HAP-1 (cell line): ENCODE measurements at regions not wholly inside any gene's neighbourhood (a gene's known extent, or its start where the extent isn't known, plus 50 kb on each side); places are given as distances from the start of the nearest gene placed in this dataset.

Source experiments
- DNase-seq, 2 experiments: peaks; one replicate each; pipeline ENCODE4 v3.0.0-alpha.2; 2016 to 2020; ENCODE audit warnings: low spot score in 2 of 2
- H3K27me3 ChIP-seq: fragments of 250-450 bp; sonication (Bioruptor Pico); 2 replicates; pipeline ENCODE4 v1.5.1; 2020; ENCODE audit warnings: low read depth, mild to moderate bottlenecking, moderate library complexity
- H3K36me3 ChIP-seq: fragments of 250-450 bp; sonication (Bioruptor Pico); replicated peaks from 2 replicates; pipeline ENCODE4 v1.5.1; 2020; ENCODE audit warnings: mild to moderate bottlenecking
- H3K4me1 ChIP-seq: fragments of 250-450 bp; sonication (Bioruptor Pico); 2 replicates; pipeline ENCODE4 v1.5.1; 2020; ENCODE audit warnings: mild to moderate bottlenecking
- H3K4me3 ChIP-seq: fragments of 250-450 bp; sonication (Bioruptor Pico); 2 replicates; pipeline ENCODE4 v1.5.1; 2020; ENCODE audit warnings: mild to moderate bottlenecking, moderate library complexity
- H3K9me3 ChIP-seq: fragments of 250-450 bp; sonication (Bioruptor Pico); 2 replicates; pipeline ENCODE4 v1.5.1; 2020; ENCODE audit warnings: mild to moderate bottlenecking, moderate library complexity
- in situ Hi-C: fragments of 300-500 bp; cut with MboI; formaldehyde crosslinking; loops from 3 replicates; pipeline ENCODE4 v1.14.3; 2020; ENCODE audit warnings: low sequenced_read_pairs, inconsistent platforms, mixed read lengths

DNA sequence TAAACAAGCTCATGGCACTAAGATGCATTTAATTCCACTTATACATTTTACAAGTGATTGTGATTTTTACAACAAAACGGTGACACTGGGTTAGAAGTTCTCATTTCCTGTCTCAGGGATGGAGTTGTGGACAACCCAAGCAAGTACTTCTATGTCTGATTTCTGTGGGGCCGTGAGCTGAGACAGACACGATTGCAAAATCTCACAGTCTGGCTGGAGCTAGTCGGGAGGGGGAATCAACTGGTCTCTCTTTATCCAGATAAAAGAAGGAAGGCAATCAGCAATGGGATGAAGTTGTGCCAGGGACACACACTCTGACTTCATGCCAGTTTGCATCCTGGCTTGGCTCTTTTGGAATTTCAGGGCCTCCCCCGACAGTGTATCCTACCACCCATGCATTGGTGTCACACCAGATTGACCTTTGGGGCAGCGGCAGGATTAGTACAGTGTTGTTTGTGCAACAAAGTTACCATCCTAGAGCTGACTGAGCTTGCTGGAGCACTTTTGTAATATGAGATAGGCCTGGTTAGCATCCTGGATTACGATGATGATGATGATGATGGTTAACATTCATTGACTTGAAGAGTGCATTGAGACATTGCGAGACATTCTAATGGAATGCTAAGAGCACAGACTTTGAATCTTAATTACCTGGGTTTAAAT, 98.8 kb downstream of the CTAGE1 start:
- H3K9me3 ChIP-seq: no peaks in the 10 kb centered on the region
- H3K36me3 ChIP-seq: no peaks in the 10 kb centered on the region
- DNase-seq: no peak
- in situ Hi-C loops: no loop called here
- no peaks in the 10 kb centered on the region for H3K27me3 ChIP-seq
- no peaks in the 10 kb centered on the region for H3K4me1 ChIP-seq
- H3K4me3 ChIP-seq: no peak overlapping the region

DNA sequence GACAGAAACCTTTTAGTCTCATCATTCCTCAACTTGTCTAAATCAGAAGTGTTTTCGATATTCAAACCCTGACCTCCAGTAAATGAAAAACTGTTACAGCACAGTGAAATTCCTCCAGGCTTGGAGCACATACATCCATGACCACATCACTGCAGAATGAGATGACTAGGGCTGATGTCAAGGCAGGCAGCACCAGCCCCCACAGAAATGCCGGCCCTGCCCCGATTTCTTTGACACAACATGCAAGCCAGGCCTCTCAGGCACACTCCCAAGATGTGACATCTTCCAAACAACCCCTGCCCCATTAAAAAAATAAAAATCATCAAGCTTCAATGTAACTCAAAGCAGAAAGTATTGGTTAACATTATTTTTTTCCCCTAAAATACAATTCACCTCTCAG, 103.3 kb downstream of the CTAGE1 start:
- no peak for DNase-seq
- Histone ChIP-seq H3K36me3 (no peaks in the 10 kb centered on the region), H3K27me3 (no peaks in the 10 kb centered on the region), H3K9me3 (no peaks in the 10 kb centered on the region), H3K4me1 (no peaks in the 10 kb centered on the region), H3K4me3 (no peak overlapping the region)
- in situ Hi-C loops: no loop called here

DNA sequence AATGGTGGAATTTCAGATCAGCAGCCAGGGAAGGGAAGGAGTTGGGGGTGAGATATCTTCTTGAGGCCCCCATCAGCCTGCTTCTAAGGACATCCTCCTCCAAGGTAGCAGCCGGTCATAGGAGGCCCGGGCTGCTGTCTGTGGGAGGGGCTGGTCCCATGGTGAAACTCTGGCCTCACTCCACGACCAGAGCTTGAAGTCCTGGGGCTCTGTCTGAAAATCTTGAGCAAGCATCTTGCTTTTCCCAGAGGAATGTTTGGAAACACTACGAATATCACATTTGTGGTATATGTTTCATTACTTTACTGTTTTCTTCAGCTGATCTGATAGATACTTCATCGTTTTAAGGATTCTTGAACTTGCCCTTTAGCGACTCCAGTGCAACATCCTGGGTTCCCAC, 103.7 kb downstream of the CTAGE1 start:
- Histone ChIP-seq H3K9me3 (no peaks in the 10 kb centered on the region), H3K36me3 (no peaks in the 10 kb centered on the region), H3K4me1 (no peaks in the 10 kb centered on the region), H3K27me3 (no peaks in the 10 kb centered on the region), H3K4me3 (no peak overlapping the region)
- in situ Hi-C loops: no loop called here
- no peak for DNase-seq

DNA sequence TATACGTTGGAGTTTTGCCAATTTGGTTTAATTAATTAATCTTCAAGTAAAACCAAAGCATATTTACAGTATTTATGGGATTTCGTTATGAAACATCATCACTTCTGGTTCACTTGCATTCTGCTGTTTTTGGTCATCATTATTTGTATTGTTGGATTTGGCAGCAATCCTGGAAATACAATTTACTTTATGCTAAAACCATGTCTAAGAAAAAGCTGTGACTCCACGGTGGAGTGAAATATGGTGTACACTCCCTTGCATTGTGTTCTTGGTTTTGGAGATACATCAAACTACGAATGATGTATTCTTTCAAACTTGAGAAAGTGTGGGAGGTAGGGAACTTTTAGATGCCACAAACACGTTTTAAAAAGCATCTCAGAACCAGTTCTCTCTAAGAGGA, 106.4 kb downstream of the CTAGE1 start:
- no peaks in the 10 kb centered on the region for H3K4me1 ChIP-seq

DNA sequence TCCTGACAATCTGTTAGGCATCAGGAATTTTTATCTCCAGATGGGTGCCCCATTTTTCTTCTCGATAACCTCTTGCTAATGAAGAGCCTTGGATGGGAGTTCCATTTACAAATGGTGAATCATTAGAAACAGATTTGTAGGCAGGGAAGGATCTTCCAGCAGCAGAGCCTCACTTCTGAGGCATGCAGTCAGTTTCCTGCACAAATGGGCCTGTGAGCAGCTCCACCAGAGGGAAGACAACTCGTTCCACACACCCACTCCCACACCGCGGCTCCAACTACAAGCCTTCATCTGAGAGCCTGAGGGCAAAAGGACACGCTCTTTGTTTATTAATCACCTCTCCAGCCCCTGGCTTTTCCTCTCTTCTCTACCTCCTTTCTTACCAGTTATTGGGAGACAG, 108.5 kb downstream of the CTAGE1 start:
- Histone ChIP-seq H3K27me3 (no peaks in the 10 kb centered on the region), H3K4me1 (no peaks in the 10 kb centered on the region), H3K4me3 (no peak overlapping the region), H3K9me3 (no peaks in the 10 kb centered on the region), H3K36me3 (no peaks in the 10 kb centered on the region)
- no peak for DNase-seq
- in situ Hi-C loops: no loop called here

More for the DNA sequence above, 106.4 kb downstream of the CTAGE1 start:
- in situ Hi-C loops: no loop called here
- Histone ChIP-seq H3K4me3 (no peak overlapping the region), H3K27me3 (no peaks in the 10 kb centered on the region), H3K9me3 (no peaks in the 10 kb centered on the region), H3K36me3 (no peaks in the 10 kb centered on the region)
- no peak for DNase-seq

DNA sequence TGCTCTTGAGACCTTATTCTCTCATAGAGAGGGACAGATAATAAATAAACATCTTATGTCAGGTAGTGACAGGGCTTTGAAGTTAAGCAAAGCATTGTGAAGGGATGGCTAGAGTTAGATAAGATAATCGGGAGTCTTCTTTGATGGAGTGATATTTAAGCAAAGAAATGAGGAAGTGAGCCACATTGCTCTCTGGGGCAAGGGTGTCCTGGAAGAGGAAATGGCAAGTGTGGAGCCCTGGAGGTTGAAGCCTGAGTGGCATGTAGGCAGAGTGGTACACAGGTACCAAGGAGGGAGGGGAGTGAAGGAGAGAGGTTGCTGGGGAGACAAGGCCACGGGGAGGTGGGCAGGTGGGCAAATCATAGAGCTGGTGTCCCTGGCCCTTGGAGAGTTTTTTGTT, 110.2 kb downstream of the CTAGE1 start:
- Histone ChIP-seq H3K9me3 (no peaks in the 10 kb centered on the region), H3K27me3 (0 out of 2 replicates have a peak, but pooled peaks cover 4% of the 10 kb centered on the region), H3K36me3 (no peaks in the 10 kb centered on the region), H3K4me1 (no peaks in the 10 kb centered on the region), H3K4me3 (no peak overlapping the region)
- in situ Hi-C loops: no loop called here
- no peak for DNase-seq

DNA sequence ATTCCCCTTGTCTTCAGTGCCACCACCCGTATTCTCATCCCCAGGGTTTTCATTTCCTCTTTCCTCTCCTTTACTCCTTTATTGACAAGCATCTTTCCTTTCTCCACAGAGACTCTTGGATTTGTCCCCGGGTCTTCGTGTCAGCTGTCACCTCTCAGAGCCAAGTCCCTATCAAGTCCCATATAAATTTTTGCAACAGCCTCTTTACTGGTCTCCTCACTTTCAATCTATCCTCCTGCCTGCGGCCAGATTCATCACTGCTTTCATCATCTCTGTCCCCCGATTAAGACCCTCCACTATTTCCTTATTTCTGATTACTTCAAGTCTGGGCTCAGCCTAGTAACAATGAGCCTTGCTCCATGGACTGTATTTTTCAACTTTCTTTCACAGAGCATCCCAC, 113.8 kb downstream of the CTAGE1 start:
- Histone ChIP-seq H3K9me3 (no peaks in the 10 kb centered on the region), H3K4me3 (no peak overlapping the region), H3K4me1 (no peaks in the 10 kb centered on the region), H3K27me3 (peaks cover 8% of the 10 kb centered on the region; the same call in 1 of the 2 replicates), H3K36me3 (no peaks in the 10 kb centered on the region)
- DNase-seq: no peak
- in situ Hi-C loops: no loop called here

DNA sequence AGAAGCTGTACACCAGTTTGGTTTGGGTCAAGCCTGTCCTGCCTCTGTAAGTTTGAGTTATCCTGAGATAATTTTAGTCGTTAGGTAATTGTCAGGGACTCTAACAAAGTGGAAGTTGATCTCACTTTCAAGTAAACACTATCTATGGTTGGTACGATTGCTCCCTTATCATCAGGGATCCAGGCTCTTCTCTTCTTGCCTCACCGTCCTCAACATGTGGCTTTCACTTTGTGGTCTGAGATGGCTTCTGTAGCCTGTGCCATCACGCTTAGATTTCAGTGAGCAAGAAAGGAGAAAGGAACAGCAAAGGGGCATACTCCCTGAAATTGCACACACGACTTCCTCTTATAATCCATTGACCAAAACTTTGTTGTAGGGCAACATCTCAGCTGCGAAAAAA, 115.6 kb downstream of the CTAGE1 start:
- no peaks in the 10 kb centered on the region for H3K9me3 ChIP-seq
- in situ Hi-C loops: no loop called here
- no peak for DNase-seq
- peaks cover 8% of the 10 kb centered on the region; the same call in 1 of the 2 replicates for H3K27me3 ChIP-seq
- no peaks in the 10 kb centered on the region for H3K4me1 ChIP-seq
- no peak overlapping the region for H3K4me3 ChIP-seq
- no peaks in the 10 kb centered on the region for H3K36me3 ChIP-seq

DNA sequence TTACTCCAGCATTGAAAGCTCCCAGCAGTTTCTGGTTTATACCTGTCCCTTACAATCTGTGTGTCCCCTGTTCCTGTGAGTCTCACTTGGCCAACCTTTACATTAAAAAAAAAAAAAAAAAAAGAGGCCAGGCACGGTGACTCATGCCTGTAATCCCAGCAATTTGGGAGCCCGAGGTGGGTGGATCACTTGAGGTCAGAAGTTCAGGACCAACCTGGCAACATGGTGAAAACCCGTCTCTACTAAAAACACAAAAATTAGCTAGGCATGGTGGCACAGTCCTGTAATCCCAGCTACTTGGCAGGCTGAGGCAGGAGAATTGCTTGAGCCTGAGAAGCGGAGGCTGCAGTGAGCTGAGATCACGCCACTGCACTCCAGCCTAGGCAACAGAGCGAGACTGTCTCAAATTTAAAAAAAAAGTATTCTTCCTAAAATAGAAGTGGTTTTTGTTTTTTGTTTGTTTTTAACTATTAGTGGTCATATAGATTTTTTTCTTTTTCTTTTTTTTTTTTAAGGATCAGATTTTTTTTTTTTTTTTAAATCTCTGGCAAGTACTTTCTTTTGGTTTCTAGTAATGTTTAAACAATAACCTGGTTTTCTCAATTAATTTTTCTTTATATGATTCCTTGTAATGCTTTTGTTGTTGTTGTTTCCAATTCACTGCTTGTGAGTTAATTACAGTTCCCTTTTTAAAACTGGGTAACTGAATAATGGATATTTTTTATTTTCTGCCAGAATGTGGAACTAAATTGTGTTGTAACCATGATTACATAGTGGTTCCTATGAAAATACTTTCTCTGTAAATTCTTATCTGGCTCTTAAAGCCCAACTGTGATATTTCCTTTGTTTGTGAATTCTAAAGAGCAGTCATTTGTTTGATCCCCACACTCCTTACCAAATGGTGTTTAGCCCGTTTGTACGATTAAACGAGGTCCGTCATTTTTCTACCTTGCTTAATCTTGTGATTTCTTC, 116.8 kb downstream of the CTAGE1 start:
- Histone ChIP-seq H3K36me3 (no peaks in the 10 kb centered on the region), H3K9me3 (no peaks in the 10 kb centered on the region), H3K27me3 (peaks cover 8% of the 10 kb centered on the region; the same call in 1 of the 2 replicates), H3K4me3 (no peak overlapping the region), H3K4me1 (no peaks in the 10 kb centered on the region)
- in situ Hi-C loops: no loop called here
- DNase-seq: no peak

DNA sequence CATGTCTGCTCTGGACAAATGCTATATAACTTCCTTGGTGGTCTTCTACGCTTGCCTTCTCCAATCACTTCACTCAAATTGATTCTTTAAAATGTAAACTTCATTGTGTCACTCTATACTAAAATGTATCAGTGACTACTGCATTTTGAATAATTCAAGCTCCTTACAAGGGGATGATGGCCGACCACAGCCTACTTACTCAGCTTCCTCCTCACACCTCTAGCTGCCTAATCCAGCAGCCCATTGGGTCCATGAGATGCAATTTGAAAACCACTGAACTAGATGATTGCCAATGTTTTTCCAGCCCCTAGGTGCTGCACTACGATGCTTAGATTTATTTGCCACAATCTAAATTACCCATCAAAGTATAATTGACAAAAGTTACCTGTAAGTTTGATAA, 120.7 kb downstream of the CTAGE1 start:
- peaks cover 5% of the 10 kb centered on the region; the same call in 1 of the 2 replicates for H3K27me3 ChIP-seq
- no peak for DNase-seq
- in situ Hi-C loops: no loop called here
- no peak overlapping the region for H3K4me3 ChIP-seq
- no peaks in the 10 kb centered on the region for H3K36me3 ChIP-seq
- no peaks in the 10 kb centered on the region for H3K9me3 ChIP-seq
- no peaks in the 10 kb centered on the region for H3K4me1 ChIP-seq

DNA sequence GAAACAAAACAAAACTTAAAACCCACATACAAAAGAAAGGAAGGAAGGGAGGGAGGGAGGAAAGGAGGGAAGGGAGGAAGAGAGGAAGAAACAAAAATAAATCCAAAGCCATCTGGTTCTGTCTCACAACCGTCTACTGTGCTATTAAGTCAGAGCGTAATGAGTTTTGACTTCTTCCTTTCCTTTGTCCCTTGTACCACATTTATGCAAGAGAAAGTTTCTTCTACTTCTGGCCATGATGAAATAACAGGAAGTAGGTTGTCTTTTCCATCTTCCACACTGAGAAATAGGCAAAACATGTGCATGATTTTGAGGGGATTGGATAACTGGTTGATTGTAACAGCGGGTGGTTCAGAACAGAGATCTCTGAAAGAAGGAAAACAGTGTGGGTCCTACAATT, 121.4 kb downstream of the CTAGE1 start:
- no peak for DNase-seq

DNA sequence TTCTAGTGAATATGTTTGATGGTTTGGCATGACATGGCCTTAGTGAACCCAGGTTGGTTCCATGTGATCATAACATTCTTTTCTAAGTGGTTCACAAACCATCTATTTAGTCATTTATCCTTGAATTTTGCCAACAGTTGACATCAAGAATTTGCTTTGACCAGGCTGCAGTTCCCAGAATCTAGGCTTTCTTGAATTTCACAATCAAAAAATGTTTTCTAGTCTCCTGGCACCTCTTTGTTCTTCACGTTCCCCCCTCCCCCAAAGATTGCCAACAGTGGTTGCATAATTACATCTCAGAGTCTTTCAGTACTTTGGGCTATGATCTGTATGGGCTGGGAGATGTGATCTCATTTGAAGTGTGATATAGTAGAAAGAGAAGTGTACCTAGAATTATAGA, 124.0 kb downstream of the GATA6 start:
- Histone ChIP-seq H3K4me3 (no peak overlapping the region), H3K4me1 (no peaks in the 10 kb centered on the region), H3K9me3 (no peaks in the 10 kb centered on the region), H3K36me3 (no peaks in the 10 kb centered on the region), H3K27me3 (peaks cover under 1% of the 10 kb centered on the region)
- no peak for DNase-seq
- in situ Hi-C loops: no loop called here

More for the DNA sequence above, 121.4 kb downstream of the CTAGE1 start:
- H3K36me3 ChIP-seq: no peaks in the 10 kb centered on the region
- H3K9me3 ChIP-seq: no peaks in the 10 kb centered on the region
- no peak overlapping the region for H3K4me3 ChIP-seq
- in situ Hi-C loops: no loop called here
- peaks cover 2% of the 10 kb centered on the region; the same call in 1 of the 2 replicates for H3K27me3 ChIP-seq
- no peaks in the 10 kb centered on the region for H3K4me1 ChIP-seq

DNA sequence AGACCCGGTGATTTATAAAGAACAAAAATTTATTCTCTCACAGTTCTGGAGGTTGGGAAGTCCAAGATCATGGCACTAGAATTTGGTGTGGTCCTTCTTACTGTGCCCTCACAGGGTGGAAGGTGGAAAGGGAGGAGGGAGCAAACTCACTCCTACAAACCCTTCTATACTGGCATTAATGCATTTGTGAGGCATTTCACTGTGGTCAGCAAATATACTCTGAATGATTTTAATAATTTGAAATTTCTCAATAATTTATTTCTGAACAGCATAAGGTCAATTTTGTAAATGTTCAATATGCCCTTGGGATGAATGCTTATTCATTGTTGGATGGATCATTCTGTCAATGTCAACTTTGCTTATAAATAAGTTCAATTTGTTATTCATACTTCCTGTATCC, 120.6 kb downstream of the GATA6 start:
- H3K36me3 ChIP-seq: no peaks in the 10 kb centered on the region
- in situ Hi-C loops: no loop called here
- H3K9me3 ChIP-seq: no peaks in the 10 kb centered on the region
- H3K27me3 ChIP-seq: peaks cover 15% of the 10 kb centered on the region
- DNase-seq: no peak
- H3K4me3 ChIP-seq: no peak overlapping the region
- no peaks in the 10 kb centered on the region for H3K4me1 ChIP-seq

DNA sequence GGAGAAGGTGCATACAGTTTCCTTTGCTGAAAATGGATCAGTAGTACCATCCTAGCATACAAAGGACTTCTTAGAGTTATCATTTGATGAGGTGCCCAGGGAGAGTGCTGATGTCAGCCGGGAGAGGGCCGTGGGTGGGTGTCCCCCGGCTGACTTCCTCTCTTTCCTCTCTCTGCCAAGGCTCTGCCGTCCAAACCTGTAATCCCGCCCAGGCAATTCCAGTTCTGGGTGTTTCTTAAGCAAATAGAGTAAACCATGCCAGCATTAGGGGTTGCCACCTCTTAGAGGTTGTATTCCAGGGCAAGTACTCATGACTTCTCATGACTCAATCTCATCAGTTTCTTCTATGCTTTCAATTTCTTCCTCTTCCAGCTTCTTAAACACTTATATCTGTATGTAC, 117.2 kb downstream of the GATA6 start:
- H3K4me3 ChIP-seq: no peak overlapping the region
- DNase-seq: no peak
- in situ Hi-C loops: no loop called here

More for the DNA sequence above, 117.2 kb downstream of the GATA6 start:
- no peaks in the 10 kb centered on the region for H3K36me3 ChIP-seq
- peaks cover 15% of the 10 kb centered on the region for H3K27me3 ChIP-seq
- no peaks in the 10 kb centered on the region for H3K9me3 ChIP-seq
- peaks cover 14% of the 10 kb centered on the region for H3K4me1 ChIP-seq
